ENCODE measurements at regions not wholly inside any gene's neighbourhood (a gene's known extent, or its start where the extent isn't known, plus 50 kb on each side); places are given as distances from the start of the nearest gene placed in this dataset.

DNA sequence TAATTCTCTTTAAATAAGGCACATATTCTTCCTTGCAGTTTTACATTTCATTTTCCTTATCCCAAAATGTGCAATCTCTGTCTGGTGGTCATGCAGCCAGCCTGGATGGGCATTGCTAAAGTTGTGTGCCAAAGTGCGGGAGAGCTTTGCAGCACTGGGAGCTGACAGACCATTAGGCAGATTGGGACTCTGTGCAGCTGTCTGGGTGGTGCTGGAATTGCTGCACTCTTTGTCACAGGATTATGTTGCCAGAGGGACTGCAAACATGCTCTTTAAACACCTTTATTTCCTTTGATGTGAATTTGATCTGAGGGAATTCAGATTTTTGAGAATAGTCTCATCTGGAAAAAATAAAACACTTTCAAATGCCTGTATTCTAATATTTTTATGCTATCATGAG, 956.2 kb upstream of the DIAPH2 start:
- TF ChIP-seq CTCF (IDR thresholded peaks at IDR 0.05) = no peak

- no peak for TF ChIP-seq CTCF (IDR thresholded peaks at IDR 0.05)
These were observed 955.2 kb upstream of the DIAPH2 start for GRCh38 chrX:95729401-95729800.

- TF ChIP-seq CTCF (IDR thresholded peaks at IDR 0.05) = no peak
These were observed 951.2 kb upstream of the DIAPH2 start for GRCh38 chrX:95733426-95733825.

- no peak for TF ChIP-seq CTCF (IDR thresholded peaks at IDR 0.05)
These were observed 930.2 kb upstream of the DIAPH2 start for GRCh38 chrX:95754411-95754810.

- TF ChIP-seq CTCF (IDR thresholded peaks at IDR 0.05) = no peak
These were observed 924.3 kb upstream of the DIAPH2 start for GRCh38 chrX:95760356-95760755.

- no peak for TF ChIP-seq CTCF (IDR thresholded peaks at IDR 0.05)
These were observed 921.9 kb upstream of the DIAPH2 start for GRCh38 chrX:95762716-95763115.

DNA sequence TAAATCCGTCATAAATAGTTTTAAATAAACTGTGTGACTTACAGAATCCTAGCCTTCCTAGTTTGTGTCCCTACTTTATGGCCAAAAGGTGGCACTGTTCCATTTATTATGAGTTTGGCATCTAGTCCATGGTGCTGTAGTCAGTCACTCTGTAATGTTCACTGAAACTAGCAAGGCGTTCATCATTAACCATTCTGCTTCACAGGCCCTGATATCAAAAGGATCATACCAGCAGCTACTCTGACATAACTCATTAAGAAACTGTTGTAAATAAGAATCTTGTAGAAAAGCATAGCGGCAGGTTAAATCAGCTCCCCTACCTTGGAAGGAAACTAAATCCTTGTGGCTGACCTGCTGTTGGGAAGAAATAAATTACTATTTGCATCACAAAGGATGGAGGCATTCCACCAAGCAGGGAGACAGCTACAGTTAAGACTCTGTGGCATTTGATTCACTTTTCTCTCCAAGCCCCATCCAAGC, 919.6 kb upstream of the DIAPH2 start:
- peak; percentile 55; the same call in 1 of the 2 replicates for TF ChIP-seq CTCF (IDR thresholded peaks at IDR 0.05)

GRCh38 chrX:95791876-95792275, 892.8 kb upstream of the DIAPH2 start:
- no peak for TF ChIP-seq CTCF (IDR thresholded peaks at IDR 0.05)
